ENCODE measurements at regions not wholly inside any gene's neighbourhood (a gene's known extent, or its start where the extent isn't known, plus 50 kb on each side); places are given as distances from the start of the nearest gene placed in this dataset.

GRCh38 chr4:179492260-179493080, 2050.2 kb upstream of the AGA start:
- Histone ChIP-seq H3K36me3 (ENCODE audit: control insufficient read depth in 1 of 2, insufficient read depth in 2 of 2, low read length in 2 of 2) (no peaks in the 10 kb centered on the region), H3K27ac (ENCODE audit: low read depth, low read length) (no peak overlapping the region), H3K9ac (ENCODE audit: low read depth in 1 of 2, low read length in 2 of 2) (no peak overlapping the region), H3K4me3 (ENCODE audit: low read depth in 1 of 2, low read length in 2 of 2) (no peak overlapping the region), H3K27me3 (ENCODE audit: control insufficient read depth in 1 of 2, insufficient read depth in 2 of 2, low read length in 2 of 2) (no peaks in the 10 kb centered on the region), H3K9me3 (ENCODE audit: control insufficient read depth in 1 of 2, low read length in 2 of 2) (peaks cover 0 to 4% of the 10 kb centered on the region in 2 donors), H3K4me1 (ENCODE audit: control insufficient read depth in 1 of 2, insufficient read depth in 2 of 2, low read length in 2 of 2) (no peaks in the 10 kb centered on the region)

GRCh38 chr4:179503976-179504375, 2061.7 kb upstream of the AGA start:
- Histone ChIP-seq H3K36me3 (ENCODE audit: control insufficient read depth in 1 of 2, insufficient read depth in 2 of 2, low read length in 2 of 2) (no peaks in the 10 kb centered on the region), H3K4me1 (ENCODE audit: control insufficient read depth in 1 of 2, insufficient read depth in 2 of 2, low read length in 2 of 2) (no peaks in the 10 kb centered on the region), H3K4me3 (ENCODE audit: low read depth in 1 of 2, low read length in 2 of 2) (no peak overlapping the region), H3K9ac (ENCODE audit: low read depth in 1 of 2, low read length in 2 of 2) (no peak overlapping the region), H3K27me3 (ENCODE audit: control insufficient read depth in 1 of 2, insufficient read depth in 2 of 2, low read length in 2 of 2) (no peaks in the 10 kb centered on the region), H3K9me3 (ENCODE audit: control insufficient read depth in 1 of 2, low read length in 2 of 2) (peaks cover 0 to 2% of the 10 kb centered on the region in 2 donors), H3K27ac (ENCODE audit: low read depth, low read length) (no peak overlapping the region)

- Histone ChIP-seq H3K27ac (ENCODE audit: low read depth, low read length) (no peak overlapping the region), H3K4me3 (ENCODE audit: low read depth in 1 of 2, low read length in 2 of 2) (no peak overlapping the region), H3K36me3 (ENCODE audit: control insufficient read depth in 1 of 2, insufficient read depth in 2 of 2, low read length in 2 of 2) (no peaks in the 10 kb centered on the region), H3K9me3 (ENCODE audit: control insufficient read depth in 1 of 2, low read length in 2 of 2) (peaks cover 2 to 6% of the 10 kb centered on the region in 2 donors), H3K9ac (ENCODE audit: low read depth in 1 of 2, low read length in 2 of 2) (no peak overlapping the region), H3K27me3 (ENCODE audit: control insufficient read depth in 1 of 2, insufficient read depth in 2 of 2, low read length in 2 of 2) (no peaks in the 10 kb centered on the region), H3K4me1 (ENCODE audit: control insufficient read depth in 1 of 2, insufficient read depth in 2 of 2, low read length in 2 of 2) (no peaks in the 10 kb centered on the region)
These were observed 2067.3 kb upstream of the AGA start for GRCh38 chr4:179509489-179509888.

GRCh38 chr4:179521952-179522351, 2079.7 kb upstream of the AGA start:
- Histone ChIP-seq H3K4me1 (ENCODE audit: control insufficient read depth in 1 of 2, insufficient read depth in 2 of 2, low read length in 2 of 2) (no peaks in the 10 kb centered on the region), H3K9ac (ENCODE audit: low read depth in 1 of 2, low read length in 2 of 2) (no peak overlapping the region), H3K9me3 (ENCODE audit: control insufficient read depth in 1 of 2, low read length in 2 of 2) (peaks cover 3 to 6% of the 10 kb centered on the region in 2 donors), H3K27ac (ENCODE audit: low read depth, low read length) (no peak overlapping the region), H3K27me3 (ENCODE audit: control insufficient read depth in 1 of 2, insufficient read depth in 2 of 2, low read length in 2 of 2) (no peaks in the 10 kb centered on the region), H3K36me3 (ENCODE audit: control insufficient read depth in 1 of 2, insufficient read depth in 2 of 2, low read length in 2 of 2) (no peaks in the 10 kb centered on the region), H3K4me3 (ENCODE audit: low read depth in 1 of 2, low read length in 2 of 2) (no peak overlapping the region)

- no peaks in the 10 kb centered on the region for H3K9me3 ChIP-seq (ENCODE audit: control insufficient read depth in 1 of 2, low read length in 2 of 2)
- no peak overlapping the region for H3K27ac ChIP-seq (ENCODE audit: low read depth, low read length)
- H3K36me3 ChIP-seq (ENCODE audit: control insufficient read depth in 1 of 2, insufficient read depth in 2 of 2, low read length in 2 of 2), result no peaks in the 10 kb centered on the region
- no peak overlapping the region for H3K4me3 ChIP-seq (ENCODE audit: low read depth in 1 of 2, low read length in 2 of 2)
- no peaks in the 10 kb centered on the region for H3K4me1 ChIP-seq (ENCODE audit: control insufficient read depth in 1 of 2, insufficient read depth in 2 of 2, low read length in 2 of 2)
- H3K27me3 ChIP-seq (ENCODE audit: control insufficient read depth in 1 of 2, insufficient read depth in 2 of 2, low read length in 2 of 2), result no peaks in the 10 kb centered on the region
- no peak overlapping the region for H3K9ac ChIP-seq (ENCODE audit: low read depth in 1 of 2, low read length in 2 of 2)
These were observed 2088.7 kb upstream of the AGA start for GRCh38 chr4:179530958-179531357.

GRCh38 chr4:179536694-179537093, 2094.5 kb upstream of the AGA start:
- Histone ChIP-seq H3K9ac (ENCODE audit: low read depth in 1 of 2, low read length in 2 of 2) (no peak overlapping the region), H3K27me3 (ENCODE audit: control insufficient read depth in 1 of 2, insufficient read depth in 2 of 2, low read length in 2 of 2) (no peaks in the 10 kb centered on the region), H3K9me3 (ENCODE audit: control insufficient read depth in 1 of 2, low read length in 2 of 2) (peaks cover 0 to 4% of the 10 kb centered on the region in 2 donors), H3K4me3 (ENCODE audit: low read depth in 1 of 2, low read length in 2 of 2) (no peak overlapping the region), H3K36me3 (ENCODE audit: control insufficient read depth in 1 of 2, insufficient read depth in 2 of 2, low read length in 2 of 2) (no peaks in the 10 kb centered on the region), H3K27ac (ENCODE audit: low read depth, low read length) (no peak overlapping the region), H3K4me1 (ENCODE audit: control insufficient read depth in 1 of 2, insufficient read depth in 2 of 2, low read length in 2 of 2) (no peaks in the 10 kb centered on the region)

- no peaks in the 10 kb centered on the region for H3K4me1 ChIP-seq (ENCODE audit: control insufficient read depth in 1 of 2, insufficient read depth in 2 of 2, low read length in 2 of 2)
- H3K9ac ChIP-seq (ENCODE audit: low read depth in 1 of 2, low read length in 2 of 2), result no peak overlapping the region
- H3K27me3 ChIP-seq (ENCODE audit: control insufficient read depth in 1 of 2, insufficient read depth in 2 of 2, low read length in 2 of 2), result no peaks in the 10 kb centered on the region
- no peak overlapping the region for H3K27ac ChIP-seq (ENCODE audit: low read depth, low read length)
- no peak overlapping the region for H3K4me3 ChIP-seq (ENCODE audit: low read depth in 1 of 2, low read length in 2 of 2)
- H3K36me3 ChIP-seq (ENCODE audit: control insufficient read depth in 1 of 2, insufficient read depth in 2 of 2, low read length in 2 of 2), result no peaks in the 10 kb centered on the region
- peaks cover 2 to 9% of the 10 kb centered on the region in 2 donors for H3K9me3 ChIP-seq (ENCODE audit: control insufficient read depth in 1 of 2, low read length in 2 of 2)
These were observed 2097.4 kb upstream of the AGA start for GRCh38 chr4:179539641-179540040.

- Histone ChIP-seq H3K27ac (ENCODE audit: low read depth, low read length) (no peak overlapping the region), H3K27me3 (ENCODE audit: control insufficient read depth in 1 of 2, insufficient read depth in 2 of 2, low read length in 2 of 2) (no peaks in the 10 kb centered on the region), H3K36me3 (ENCODE audit: control insufficient read depth in 1 of 2, insufficient read depth in 2 of 2, low read length in 2 of 2) (no peaks in the 10 kb centered on the region), H3K4me1 (ENCODE audit: control insufficient read depth in 1 of 2, insufficient read depth in 2 of 2, low read length in 2 of 2) (no peaks in the 10 kb centered on the region), H3K9me3 (ENCODE audit: control insufficient read depth in 1 of 2, low read length in 2 of 2) (peaks cover 2 to 21% of the 10 kb centered on the region in 2 donors), H3K9ac (ENCODE audit: low read depth in 1 of 2, low read length in 2 of 2) (no peak overlapping the region), H3K4me3 (ENCODE audit: low read depth in 1 of 2, low read length in 2 of 2) (no peak overlapping the region)
These were observed 2101.5 kb upstream of the AGA start for GRCh38 chr4:179543771-179544170.

GRCh38 chr4:179544496-179544895, 2102.3 kb upstream of the AGA start:
- Histone ChIP-seq H3K36me3 (ENCODE audit: control insufficient read depth in 1 of 2, insufficient read depth in 2 of 2, low read length in 2 of 2) (no peaks in the 10 kb centered on the region), H3K9me3 (ENCODE audit: control insufficient read depth in 1 of 2, low read length in 2 of 2) (peaks cover 2 to 20% of the 10 kb centered on the region in 2 donors), H3K27me3 (ENCODE audit: control insufficient read depth in 1 of 2, insufficient read depth in 2 of 2, low read length in 2 of 2) (no peaks in the 10 kb centered on the region), H3K4me3 (ENCODE audit: low read depth in 1 of 2, low read length in 2 of 2) (no peak overlapping the region), H3K4me1 (ENCODE audit: control insufficient read depth in 1 of 2, insufficient read depth in 2 of 2, low read length in 2 of 2) (no peaks in the 10 kb centered on the region), H3K27ac (ENCODE audit: low read depth, low read length) (no peak overlapping the region), H3K9ac (ENCODE audit: low read depth in 1 of 2, low read length in 2 of 2) (no peak overlapping the region)

GRCh38 chr4:179552131-179552530, 2109.9 kb upstream of the AGA start:
- no peak overlapping the region for H3K4me3 ChIP-seq (ENCODE audit: low read depth in 1 of 2, low read length in 2 of 2)
- no peaks in the 10 kb centered on the region for H3K9me3 ChIP-seq (ENCODE audit: control insufficient read depth in 1 of 2, low read length in 2 of 2)
- H3K4me1 ChIP-seq (ENCODE audit: control insufficient read depth in 1 of 2, insufficient read depth in 2 of 2, low read length in 2 of 2), result no peaks in the 10 kb centered on the region
- H3K27ac ChIP-seq (ENCODE audit: low read depth, low read length), result no peak overlapping the region
- H3K36me3 ChIP-seq (ENCODE audit: control insufficient read depth in 1 of 2, insufficient read depth in 2 of 2, low read length in 2 of 2), result no peaks in the 10 kb centered on the region
- H3K27me3 ChIP-seq (ENCODE audit: control insufficient read depth in 1 of 2, insufficient read depth in 2 of 2, low read length in 2 of 2), result no peaks in the 10 kb centered on the region
- H3K9ac ChIP-seq (ENCODE audit: low read depth in 1 of 2, low read length in 2 of 2), result no peak overlapping the region
